ENCODE measurements at regions not wholly inside any gene's neighbourhood (a gene's known extent, or its start where the extent isn't known, plus 50 kb on each side); places are given as distances from the start of the nearest gene placed in this dataset.

- no peak for TF ChIP-seq POLR2A (IDR thresholded peaks at IDR 0.05)
- TF ChIP-seq CTCF (IDR thresholded peaks at IDR 0.05), result no peak
These were observed 196.9 kb downstream of the KATNAL1 start for GRCh38 chr13:30110301-30111070.
